ENCODE measurements at regions not wholly inside any gene's neighbourhood (a gene's known extent, or its start where the extent isn't known, plus 50 kb on each side); places are given as distances from the start of the nearest gene placed in this dataset.

GRCh38 chr3:31404871-31405270 lies 127.9 kb upstream of the STT3B start:
- no peak for DNase-seq

- DNase-seq, result no peak
Observed at GRCh38 chr3:31405515-31405914, 127.2 kb upstream of the STT3B start.

GRCh38 chr3:31406896-31407295 lies 125.8 kb upstream of the STT3B start:
- DNase-seq, result no peak

- DNase-seq, result no peak
Observed at GRCh38 chr3:31407665-31408064, 125.1 kb upstream of the STT3B start.

GRCh38 chr3:31408720-31409119 lies 124.0 kb upstream of the STT3B start:
- no peak for DNase-seq

- DNase-seq, result no peak
Observed at GRCh38 chr3:31409389-31409788, 123.3 kb upstream of the STT3B start.

GRCh38 chr3:31409866-31410265 lies 122.9 kb upstream of the STT3B start:
- no peak for DNase-seq

GRCh38 chr3:31410411-31410810 lies 122.3 kb upstream of the STT3B start:
- no peak for DNase-seq

GRCh38 chr3:31412832-31413231 lies 119.9 kb upstream of the STT3B start:
- DNase-seq, result no peak

- DNase-seq, result no peak
Observed at GRCh38 chr3:31413515-31413914, 119.2 kb upstream of the STT3B start.

- DNase-seq, result no peak
Observed at GRCh38 chr3:31416980-31417379, 115.7 kb upstream of the STT3B start.

- no peak for DNase-seq
Observed at GRCh38 chr3:31417486-31417885, 115.2 kb upstream of the STT3B start.

- DNase-seq, result no peak
Observed at GRCh38 chr3:31420311-31420710, 112.4 kb upstream of the STT3B start.

- DNase-seq, result no peak
Observed at GRCh38 chr3:31421314-31422048, 111.2 kb upstream of the STT3B start.

- no peak for DNase-seq
Observed at GRCh38 chr3:31422237-31422636, 110.5 kb upstream of the STT3B start.

- DNase-seq, result no peak
Observed at GRCh38 chr3:31423482-31423881, 109.2 kb upstream of the STT3B start.

GRCh38 chr3:31425401-31425800 lies 107.3 kb upstream of the STT3B start:
- DNase-seq, result no peak

GRCh38 chr3:31427623-31428022 lies 105.1 kb upstream of the STT3B start:
- no peak for DNase-seq

GRCh38 chr3:31431321-31431720 lies 101.4 kb upstream of the STT3B start:
- no peak for DNase-seq

GRCh38 chr3:31432897-31433678 lies 99.6 kb upstream of the STT3B start:
- DNase-seq, result no peak

GRCh38 chr3:31433679-31433992 lies 99.1 kb upstream of the STT3B start:
- DNase-seq, result no peak

- no peak for DNase-seq
Observed at GRCh38 chr3:31434819-31435218, 97.9 kb upstream of the STT3B start.

GRCh38 chr3:31436830-31437229 lies 95.9 kb upstream of the STT3B start:
- DNase-seq, result no peak

GRCh38 chr3:31438742-31439141 lies 94.0 kb upstream of the STT3B start:
- no peak for DNase-seq

All from activated naive CD4-positive, alpha-beta T cell treated with Interleukin-2 at 50 U/mL for 16 hours (primary cell).